Activated CD4-positive, alpha-beta T cell treated with anti-CD3 and anti-CD28 coated beads, Interleukin-2, amount 50 U/mL, for 1 hour (primary cell): ENCODE measurements at regions not wholly inside any gene's neighbourhood (a gene's known extent, or its start where the extent isn't known, plus 50 kb on each side); places are given as distances from the start of the nearest gene placed in this dataset.

ENCODE experiments used
- DNase-seq: peaks from one replicate; pipeline ENCODE4 v3.0.0-alpha.2; 2020

- no peak for DNase-seq
Observed at GRCh38 chr17:13297183-13297582, 279.4 kb upstream of the ELAC2 start.

DNA sequence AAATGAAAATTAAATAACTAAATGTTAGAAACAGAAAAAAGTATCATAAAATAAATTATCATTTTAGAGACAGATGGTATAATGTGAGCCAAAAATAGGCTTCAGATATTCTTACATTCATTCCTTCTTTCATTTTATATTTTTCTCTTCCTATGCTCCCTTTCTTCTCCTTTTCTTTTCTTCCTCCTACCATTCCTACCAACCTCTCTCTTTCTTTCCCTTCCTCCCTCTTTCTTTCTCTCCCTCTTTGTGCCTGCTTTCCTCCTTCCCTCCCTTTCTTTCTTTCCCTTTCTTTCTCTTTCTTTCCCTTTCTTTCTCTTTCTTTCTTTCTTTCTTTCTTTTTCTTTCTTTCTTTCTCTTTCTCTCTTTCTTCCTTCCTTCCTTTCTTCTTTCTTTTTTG is 275.6 kb upstream of the ELAC2 start:
- DNase-seq, result no peak

DNA sequence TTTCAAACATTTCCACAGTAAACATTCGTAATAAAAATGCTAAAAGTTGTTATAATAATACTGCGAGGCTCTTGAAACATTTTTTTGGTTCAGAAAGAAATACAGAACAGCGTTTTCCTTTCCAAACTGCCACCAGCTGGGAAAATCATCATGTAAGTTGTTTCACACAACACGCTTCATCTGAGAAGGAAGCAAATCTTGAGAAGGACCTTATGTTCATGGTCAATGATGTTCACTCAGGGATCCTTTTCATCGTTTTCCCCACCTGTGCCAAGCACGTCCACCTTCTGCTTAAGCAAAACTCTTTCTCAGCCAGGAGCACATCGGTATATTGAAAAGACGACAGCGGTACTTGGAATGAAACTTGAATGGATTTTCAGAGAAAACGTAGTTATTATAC is 274.5 kb upstream of the ELAC2 start:
- DNase-seq, result no peak

DNA sequence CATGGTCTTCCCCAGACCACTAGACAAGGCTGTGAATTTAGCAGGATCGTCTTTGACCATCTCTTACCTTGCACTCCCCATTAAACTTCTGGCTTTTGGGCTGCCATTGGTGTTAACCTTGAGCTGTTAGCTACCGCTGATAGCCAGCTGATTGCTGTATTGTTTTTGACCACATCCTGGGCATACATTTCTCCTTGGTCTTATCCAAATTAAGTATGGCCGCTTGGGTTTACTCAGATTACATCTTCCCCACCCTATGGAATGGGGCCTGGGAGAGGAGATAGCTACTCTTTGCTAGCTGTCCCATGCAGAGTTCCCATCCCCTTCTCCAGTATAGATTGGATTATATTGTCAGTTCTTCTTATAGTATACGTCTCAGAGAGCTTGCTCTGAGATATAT is 270.4 kb upstream of the ELAC2 start:
- no peak for DNase-seq

- no peak for DNase-seq
Observed at GRCh38 chr17:13287226-13287625, 269.4 kb upstream of the ELAC2 start.

DNA sequence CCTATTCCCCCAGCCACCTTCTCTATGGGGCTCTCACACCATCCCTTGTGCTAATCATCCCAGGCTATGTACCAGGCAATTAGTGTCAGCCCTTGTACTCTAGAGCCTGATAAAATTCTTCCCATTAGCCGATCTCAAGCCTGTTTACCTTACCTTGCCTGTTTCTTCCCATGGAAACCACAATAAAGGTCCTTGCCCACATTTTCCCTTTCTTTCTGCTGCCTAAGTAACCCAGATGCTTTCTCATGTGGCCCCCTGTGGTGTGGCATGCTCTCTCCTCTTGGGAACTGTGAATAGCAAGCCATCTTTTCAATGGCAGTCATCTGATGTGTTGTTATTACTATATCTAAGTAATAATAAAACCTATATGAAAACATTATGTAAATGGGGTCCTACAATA is 265.8 kb upstream of the ELAC2 start:
- DNase-seq, result no peak

DNA sequence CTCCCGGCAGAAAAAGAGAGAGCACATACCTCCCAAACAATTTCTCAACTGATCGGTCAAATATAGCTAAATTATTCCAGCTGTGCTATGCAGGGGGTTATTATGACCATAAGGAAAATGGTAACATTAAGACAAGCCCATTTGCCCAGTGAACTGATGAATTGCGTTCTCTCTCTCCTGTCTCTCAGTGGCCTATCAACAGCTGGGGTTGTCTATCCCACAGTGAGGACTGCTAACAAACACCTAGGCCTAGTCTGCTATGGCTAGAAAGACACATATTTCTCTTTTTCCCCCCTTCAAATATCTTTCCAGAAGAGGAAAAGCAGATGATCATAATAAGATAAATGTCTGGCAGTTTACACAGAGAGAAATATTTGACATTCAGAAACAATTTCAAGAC is 263.8 kb upstream of the ELAC2 start:
- no peak for DNase-seq

- DNase-seq, result no peak
Observed at GRCh38 chr17:13273806-13274205, 256.0 kb upstream of the ELAC2 start.

- DNase-seq, result no peak
Observed at GRCh38 chr17:13272296-13272695, 254.5 kb upstream of the ELAC2 start.

GRCh38 chr17:13268791-13269595 is 251.2 kb upstream of the ELAC2 start:
- no peak for DNase-seq

GRCh38 chr17:13266606-13267005 is 248.8 kb upstream of the ELAC2 start:
- no peak for DNase-seq

DNA sequence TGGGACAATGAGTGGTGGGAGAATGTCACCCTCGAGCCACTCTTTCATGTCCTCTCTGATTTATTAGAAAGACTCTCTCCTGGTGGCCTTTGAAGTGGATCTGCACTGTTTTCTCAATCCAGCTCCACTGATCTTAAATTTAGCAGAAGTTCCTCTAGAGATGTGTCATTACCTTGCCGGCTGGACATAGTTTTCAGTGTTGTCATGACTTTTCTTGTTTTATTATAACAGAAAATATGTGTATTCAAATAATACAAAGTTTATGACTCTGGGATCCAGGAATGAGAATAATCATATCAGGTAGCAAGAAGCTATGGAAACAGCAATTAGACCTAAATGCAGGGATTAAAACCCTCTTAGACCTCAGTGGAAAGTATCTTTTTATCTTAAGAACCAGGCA is 247.5 kb upstream of the ELAC2 start:
- DNase-seq, result no peak

DNA sequence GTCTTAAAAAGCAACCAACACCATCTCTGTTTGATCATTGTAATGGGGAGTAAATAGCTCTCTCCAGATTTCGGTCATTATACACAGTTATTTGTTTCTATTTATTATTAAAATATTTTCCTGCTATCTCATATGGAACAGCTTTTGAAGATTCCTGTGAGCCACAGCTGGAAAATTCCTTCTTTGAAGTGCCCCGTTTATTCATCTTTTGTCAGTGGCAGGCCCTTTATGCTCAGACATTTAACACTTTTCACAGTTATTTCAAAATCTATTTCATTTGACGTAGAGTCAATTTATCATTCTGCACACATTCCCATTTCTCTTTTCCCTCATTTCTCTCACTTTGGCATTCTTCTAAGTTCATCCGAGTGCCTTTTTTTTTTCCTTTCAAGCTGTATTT is 245.9 kb upstream of the ELAC2 start:
- no peak for DNase-seq

DNA sequence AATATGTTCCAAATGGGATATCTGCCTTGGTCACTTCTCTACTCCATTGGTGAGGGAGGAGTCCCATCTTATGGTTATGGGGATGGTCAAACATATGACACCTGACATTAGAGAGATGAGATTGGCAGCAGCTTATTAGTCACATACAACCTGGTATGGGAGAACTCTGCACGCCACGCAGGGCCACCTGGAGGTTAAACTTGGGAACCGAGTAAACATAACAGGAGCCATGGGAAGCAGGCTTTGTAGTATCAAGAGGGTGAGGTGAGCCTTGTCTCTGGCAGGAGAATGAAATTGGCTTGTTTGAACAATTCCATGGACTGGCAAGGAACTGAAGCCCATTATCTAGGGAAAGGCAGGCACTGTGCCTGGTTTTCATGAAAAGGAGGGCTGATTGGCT is 238.7 kb upstream of the ELAC2 start:
- DNase-seq, result no peak

DNA sequence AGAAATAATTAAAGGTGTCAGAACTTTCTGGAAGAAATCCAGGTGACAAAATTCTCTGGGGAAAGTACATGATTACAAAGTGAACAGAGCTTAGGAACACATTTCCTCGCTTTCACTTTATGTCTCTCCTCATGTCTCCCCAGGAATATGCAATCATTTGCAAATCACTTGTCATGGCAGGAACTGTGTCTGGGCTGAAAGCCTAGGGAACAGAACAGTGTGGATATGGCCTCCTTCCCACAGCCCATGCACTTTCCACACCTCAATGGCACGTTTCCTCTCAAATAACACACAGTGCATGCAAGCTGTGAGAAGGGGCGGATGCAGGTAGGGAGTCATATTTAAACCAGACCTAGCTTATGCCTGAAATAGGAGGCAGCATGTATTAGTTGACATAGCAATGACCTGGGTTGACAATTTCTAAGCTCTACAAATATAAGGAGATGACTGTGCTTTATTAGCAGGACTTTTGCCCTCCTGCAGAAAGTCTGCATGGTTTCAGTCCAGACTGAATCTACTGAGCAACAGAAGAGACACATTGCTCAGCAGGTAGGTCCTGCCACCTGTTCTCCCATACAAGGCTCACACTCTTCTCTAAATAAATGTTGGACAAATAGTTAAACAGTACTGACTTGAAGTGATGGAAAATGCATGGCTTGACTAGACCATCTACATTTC is 236.0 kb upstream of the ELAC2 start:
- no peak for DNase-seq

GRCh38 chr17:13244513-13244912 is 226.7 kb upstream of the ELAC2 start:
- no peak for DNase-seq

DNA sequence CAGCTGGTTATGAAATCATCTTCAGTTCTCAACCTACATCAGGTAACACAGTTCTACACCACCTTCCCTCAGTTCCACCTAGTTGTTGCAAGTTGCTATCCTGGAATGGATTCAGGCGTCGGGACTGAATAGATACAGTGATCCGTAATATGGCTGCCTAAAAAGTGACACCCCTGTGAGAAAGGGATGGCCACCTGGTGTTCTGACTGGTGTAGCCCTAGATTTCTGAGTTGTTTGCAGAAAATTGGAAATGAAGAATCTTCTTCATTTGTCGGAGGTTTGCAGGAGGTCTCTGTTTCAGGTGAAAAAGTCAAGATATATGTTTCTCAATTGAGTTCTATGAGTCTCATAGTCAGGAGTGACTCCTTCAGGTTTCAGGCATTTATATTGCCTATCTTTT is 225.8 kb upstream of the ELAC2 start:
- DNase-seq, result no peak

DNA sequence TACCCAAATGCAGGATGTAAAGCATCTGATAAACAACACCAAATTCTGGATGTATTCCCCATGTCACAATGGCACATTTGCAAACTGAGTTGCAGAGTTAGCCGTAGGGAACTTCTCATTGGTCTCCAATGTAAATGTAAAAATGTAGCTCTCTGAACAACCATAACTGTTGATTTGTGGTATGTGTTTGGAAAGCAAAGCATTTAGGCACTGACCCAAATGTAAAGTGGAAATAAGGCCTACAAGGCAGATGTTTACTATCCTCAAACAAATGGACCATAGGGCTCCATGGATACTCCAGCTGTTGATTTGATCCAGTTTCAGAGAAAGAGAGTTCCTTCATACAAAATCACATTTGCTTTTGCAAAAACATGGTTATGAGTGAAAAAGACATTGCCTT is 223.0 kb upstream of the ELAC2 start:
- no peak for DNase-seq

- no peak for DNase-seq
Observed at GRCh38 chr17:13230350-13231264, 212.8 kb upstream of the ELAC2 start.

GRCh38 chr17:13228225-13228624 is 210.4 kb upstream of the ELAC2 start:
- no peak for DNase-seq

GRCh38 chr17:13222975-13223374 is 205.1 kb upstream of the ELAC2 start:
- DNase-seq, result no peak

DNA sequence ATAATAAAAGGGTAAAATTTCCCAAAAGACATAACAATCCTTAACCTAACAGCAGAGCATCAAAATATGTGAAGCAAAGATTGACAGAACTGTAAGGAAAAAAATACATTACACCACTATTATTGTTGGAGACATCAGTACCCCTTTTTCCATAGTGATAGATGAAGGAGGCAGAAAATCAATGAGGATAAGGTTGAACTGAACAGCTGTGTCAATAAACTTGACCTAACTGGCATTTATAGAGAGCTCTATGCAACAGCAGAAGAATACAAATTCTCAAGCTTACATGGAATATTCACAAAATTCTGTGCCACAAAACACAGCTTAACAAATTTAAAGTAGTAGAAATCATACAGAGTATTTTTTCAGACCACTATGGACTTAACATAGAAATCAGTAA is 195.0 kb upstream of the ELAC2 start:
- no peak for DNase-seq

- DNase-seq, result no peak
Observed at GRCh38 chr17:13209081-13209480, 191.3 kb upstream of the ELAC2 start.
